Subcutaneous abdominal adipose tissue (tissue), 5 donors: ENCODE measurements at regions not wholly inside any gene's neighbourhood (a gene's known extent, or its start where the extent isn't known, plus 50 kb on each side); places are given as distances from the start of the nearest gene placed in this dataset.

ENCODE experiments used
- H3K27ac ChIP-seq: one replicate; pipeline ENCODE4 v1.7.0; 2013; ENCODE audit warnings: low read depth, mild to moderate bottlenecking, inconsistent platforms, low read length, moderate library complexity
- H3K27me3 ChIP-seq, 5 donors: one replicate each; pipeline ENCODE4 v1.7.0; 2013; ENCODE audit warnings: low read length in 5 of 5, inconsistent platforms in 1 of 5; ENCODE audit not compliant: control insufficient read depth in 5 of 5, insufficient read depth in 4 of 5
- H3K36me3 ChIP-seq, 5 donors: one replicate each; pipeline ENCODE4 v1.7.0; 2013; ENCODE audit warnings: low read length in 5 of 5; ENCODE audit not compliant: control insufficient read depth in 5 of 5, insufficient read depth in 5 of 5
- H3K4me1 ChIP-seq, 5 donors: one replicate each; pipeline ENCODE4 v1.7.0; 2013; ENCODE audit warnings: low read length in 5 of 5, mild to moderate bottlenecking in 3 of 5, moderate library complexity in 1 of 5; ENCODE audit not compliant: control insufficient read depth in 5 of 5, insufficient read depth in 5 of 5
- H3K4me3 ChIP-seq, 5 donors: one replicate each; pipeline ENCODE4 v1.7.0; 2013; ENCODE audit warnings: low read length in 5 of 5, low read depth in 1 of 5
- H3K9ac ChIP-seq, 5 donors: one replicate each; pipeline ENCODE4 v1.7.0; 2013; ENCODE audit warnings: low read length in 5 of 5, mild to moderate bottlenecking in 4 of 5, moderate library complexity in 3 of 5
- H3K9me3 ChIP-seq, 5 donors: one replicate each; pipeline ENCODE4 v1.7.0; 2013; ENCODE audit warnings: low read length in 5 of 5; ENCODE audit not compliant: control insufficient read depth in 5 of 5
- donor health status: healthy.
- donor health status: healthy.
- donor health status: healthy.
- donor health status: healthy.
- donor health status: healthy.

DNA sequence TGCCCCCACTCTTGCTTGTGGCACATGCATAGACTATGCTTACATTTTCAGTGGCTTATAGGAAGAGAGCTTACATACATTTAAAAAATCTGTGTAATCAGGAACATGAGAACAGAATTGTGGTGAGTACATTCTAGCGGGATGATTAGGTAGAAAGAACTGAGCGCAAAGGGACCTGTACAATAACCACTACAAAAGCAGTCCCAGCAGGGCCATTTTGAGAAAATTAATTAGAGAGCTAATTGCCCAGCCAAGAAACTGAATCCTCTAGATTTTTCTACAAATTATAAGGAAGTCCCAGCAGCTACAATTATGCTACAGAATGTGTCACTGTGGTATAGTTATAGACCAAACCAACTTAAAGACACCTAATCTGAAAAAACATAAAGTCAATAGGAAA lies 105.6 kb upstream of the TNFAIP3 start:
- H3K27ac ChIP-seq = no peak overlapping the region
- H3K9ac ChIP-seq = no peak overlapping the region
- H3K9me3 ChIP-seq = no peaks in the 10 kb centered on the region
- no peak overlapping the region for H3K4me3 ChIP-seq
- H3K36me3 ChIP-seq = no peaks in the 10 kb centered on the region
- H3K4me1 ChIP-seq = peaks cover 0 to 9% (median 0%) of the 10 kb centered on the region in 5 donors
- H3K27me3 ChIP-seq = no peaks in the 10 kb centered on the region

DNA sequence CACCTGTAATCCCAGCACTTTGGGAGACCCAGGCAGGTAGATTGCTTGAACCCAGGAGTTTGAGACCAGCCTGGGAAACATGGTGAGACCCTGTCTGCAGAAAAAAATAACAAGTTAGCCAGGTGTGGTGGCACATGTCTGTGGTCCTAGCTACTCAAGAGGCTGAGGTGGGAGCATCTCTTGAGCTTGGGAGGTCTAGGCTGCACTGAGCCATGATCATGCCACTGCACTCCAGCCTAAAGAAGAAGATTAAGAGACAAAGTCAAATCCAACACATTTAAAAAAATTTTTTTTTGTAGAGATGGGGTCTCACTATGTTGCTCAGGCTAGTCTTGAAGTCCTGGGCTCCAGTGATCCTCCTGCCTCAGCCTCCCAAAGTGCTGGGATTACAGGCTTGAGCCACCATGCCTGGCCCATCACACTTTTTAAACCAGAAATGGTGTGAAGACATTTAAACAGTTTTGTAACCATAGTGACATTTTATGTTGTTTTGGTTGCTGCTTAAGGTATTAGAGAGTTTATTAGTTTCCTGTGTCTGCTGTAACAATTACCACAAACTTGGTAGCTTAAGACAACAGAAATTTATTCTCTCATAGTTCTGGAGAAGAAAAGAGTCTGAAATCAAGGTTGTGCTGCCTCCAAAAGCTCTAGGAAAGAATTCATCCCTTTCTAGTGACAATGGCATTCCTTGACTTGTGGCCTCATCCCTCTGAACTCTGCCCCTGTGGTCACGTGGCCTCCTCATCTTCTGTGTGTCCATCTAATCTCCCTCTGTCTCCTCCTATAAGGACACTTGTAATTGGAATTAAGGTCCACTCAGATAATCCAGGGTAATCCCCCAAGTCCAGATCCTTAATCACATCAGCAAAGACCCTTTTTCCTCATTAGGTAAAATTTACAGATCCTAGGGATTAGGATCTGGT lies 104.6 kb upstream of the TNFAIP3 start:
- Histone ChIP-seq H3K27me3 (no peaks in the 10 kb centered on the region), H3K9ac (no peak overlapping the region), H3K9me3 (peaks cover 0 to 4% (median 0%) of the 10 kb centered on the region in 5 donors), H3K4me1 (peaks cover 0 to 9% (median 0%) of the 10 kb centered on the region in 5 donors), H3K27ac (no peak overlapping the region), H3K36me3 (no peaks in the 10 kb centered on the region), H3K4me3 (no peak overlapping the region)

DNA sequence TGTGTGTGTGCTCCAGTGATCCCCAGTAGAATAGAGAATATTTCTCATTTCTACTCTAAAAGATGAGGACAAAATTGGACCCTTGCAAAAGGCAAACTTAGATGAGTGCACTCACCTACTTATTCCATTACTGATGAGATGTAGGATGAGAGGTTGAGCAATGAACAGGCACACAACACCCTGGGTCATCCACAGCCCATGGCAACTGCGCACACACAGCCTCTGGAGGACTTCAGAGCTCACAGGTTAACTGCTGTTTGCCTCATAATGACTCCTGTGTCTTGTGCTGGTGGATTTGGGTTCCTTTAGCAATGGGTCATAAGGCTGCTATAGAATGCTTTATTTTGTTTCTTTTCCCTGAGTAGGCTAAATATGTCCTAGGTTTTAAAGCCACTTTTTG lies 103.6 kb upstream of the TNFAIP3 start:
- H3K9me3 ChIP-seq = peaks cover 0 to 4% (median 0%) of the 10 kb centered on the region in 5 donors
- H3K4me1 ChIP-seq = peaks cover 0 to 9% (median 0%) of the 10 kb centered on the region in 5 donors
- no peaks in the 10 kb centered on the region for H3K36me3 ChIP-seq
- no peak overlapping the region for H3K9ac ChIP-seq
- no peaks in the 10 kb centered on the region for H3K27me3 ChIP-seq
- H3K4me3 ChIP-seq = no peak overlapping the region
- no peak overlapping the region for H3K27ac ChIP-seq

DNA sequence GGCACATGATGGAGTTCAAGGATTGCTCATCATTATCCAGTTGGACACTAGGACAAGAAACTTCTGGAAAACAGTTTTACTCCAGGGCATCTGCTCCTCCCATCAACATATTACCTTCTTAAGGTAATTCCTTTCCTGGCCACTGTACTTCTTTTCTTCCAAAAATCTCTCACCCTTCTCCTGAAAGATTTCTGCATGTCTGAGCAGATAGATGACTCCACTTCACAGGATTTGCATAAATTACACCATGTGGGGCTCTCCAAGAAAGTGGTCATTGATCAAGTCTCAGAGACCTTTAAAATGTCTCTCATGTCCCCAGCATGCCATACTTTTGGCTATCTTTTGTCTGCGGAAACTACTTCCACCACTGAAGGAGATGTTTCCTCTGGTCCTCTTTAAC lies 103.2 kb upstream of the TNFAIP3 start:
- Histone ChIP-seq H3K4me1 (peaks cover 0 to 9% (median 0%) of the 10 kb centered on the region in 5 donors), H3K9ac (no peak overlapping the region), H3K9me3 (peaks cover 0 to 4% (median 0%) of the 10 kb centered on the region in 5 donors), H3K27ac (no peak overlapping the region), H3K27me3 (no peaks in the 10 kb centered on the region), H3K36me3 (no peaks in the 10 kb centered on the region), H3K4me3 (no peak overlapping the region)

DNA sequence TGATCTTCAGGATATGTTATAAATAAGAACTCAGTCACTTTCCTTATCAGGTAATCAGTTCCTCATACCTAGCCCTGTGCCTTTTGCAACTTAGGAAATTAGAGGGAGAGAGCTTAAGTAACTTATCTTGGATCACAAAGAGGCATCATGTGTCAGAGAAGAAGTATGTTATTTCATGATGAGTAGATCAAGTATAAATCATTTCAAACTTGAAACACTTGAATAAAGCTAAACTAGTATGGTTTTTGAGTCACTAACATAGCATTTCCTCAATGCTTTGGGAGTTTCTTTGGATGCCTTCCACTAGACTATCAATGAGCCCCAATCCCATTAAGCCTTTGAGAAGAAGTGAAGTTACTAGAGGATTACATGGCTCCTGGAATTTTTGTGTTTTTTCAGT lies 102.6 kb upstream of the TNFAIP3 start:
- Histone ChIP-seq H3K36me3 (no peaks in the 10 kb centered on the region), H3K27ac (no peak overlapping the region), H3K4me1 (peaks cover 0 to 9% (median 0%) of the 10 kb centered on the region in 5 donors), H3K9ac (no peak overlapping the region), H3K27me3 (no peaks in the 10 kb centered on the region), H3K9me3 (peaks cover 0 to 4% (median 0%) of the 10 kb centered on the region in 5 donors), H3K4me3 (no peak overlapping the region)

DNA sequence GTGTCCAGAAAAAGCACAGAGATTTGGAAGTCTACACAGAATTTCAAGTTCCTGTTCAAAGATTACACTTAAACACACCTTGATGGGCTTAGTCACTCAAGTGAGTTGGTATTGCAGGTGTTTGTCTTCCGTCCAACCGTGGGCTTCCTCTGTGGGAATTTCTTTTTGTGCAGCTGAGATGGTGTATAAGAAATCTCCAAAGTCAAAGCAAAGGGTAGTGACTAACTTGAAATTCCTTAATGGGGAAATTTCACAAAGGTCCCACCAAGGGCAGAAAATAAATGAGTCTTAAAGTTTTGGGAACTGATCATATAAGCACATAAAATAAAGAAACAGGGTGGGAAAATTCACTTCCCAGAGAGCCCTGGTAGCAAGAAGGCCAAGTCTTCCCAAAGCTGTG lies 102.0 kb upstream of the TNFAIP3 start:
- H3K4me1 ChIP-seq = peaks cover 0 to 9% (median 0%) of the 10 kb centered on the region in 5 donors
- no peak overlapping the region for H3K4me3 ChIP-seq
- peaks cover 0 to 4% (median 0%) of the 10 kb centered on the region in 5 donors for H3K9me3 ChIP-seq
- no peaks in the 10 kb centered on the region for H3K27me3 ChIP-seq
- no peak overlapping the region for H3K9ac ChIP-seq
- no peaks in the 10 kb centered on the region for H3K36me3 ChIP-seq
- H3K27ac ChIP-seq = no peak overlapping the region

DNA sequence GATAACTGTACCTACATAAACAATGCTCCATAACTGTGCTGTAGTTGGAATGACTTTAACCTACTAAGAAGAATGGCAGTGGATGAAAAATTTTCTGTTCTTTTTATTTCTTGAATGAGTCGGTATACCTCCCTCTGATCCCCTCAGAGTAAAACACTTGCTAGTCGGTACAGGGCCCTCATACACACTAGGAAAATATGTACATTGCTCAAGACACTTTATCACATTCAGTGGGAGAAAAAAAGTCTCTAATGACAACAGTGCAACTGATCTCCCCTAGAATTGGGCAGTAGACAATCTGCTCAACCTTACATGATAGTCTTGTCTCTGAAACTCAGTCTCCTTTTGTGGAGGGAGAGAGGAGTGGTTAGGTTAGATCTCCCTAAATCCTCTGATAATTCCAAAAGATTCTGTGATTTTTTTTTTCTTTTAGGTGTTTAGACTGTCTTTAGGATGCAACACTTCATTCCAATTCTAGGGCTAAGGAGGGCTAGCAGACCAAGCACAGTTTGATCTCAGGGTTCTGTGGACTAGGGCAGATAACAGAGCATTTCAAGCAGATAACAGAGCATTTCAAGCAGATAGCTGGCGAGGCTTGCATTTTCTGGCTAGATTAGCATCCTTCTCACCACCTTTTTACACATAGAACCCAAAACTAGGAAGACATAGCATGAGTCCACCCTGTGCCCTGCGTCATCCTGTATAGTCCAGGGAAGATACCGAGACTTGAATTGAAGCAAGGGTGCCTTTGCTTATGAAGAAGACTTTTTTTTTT lies 100.3 kb upstream of the TNFAIP3 start:
- no peak overlapping the region for H3K4me3 ChIP-seq
- H3K36me3 ChIP-seq = no peaks in the 10 kb centered on the region
- H3K9me3 ChIP-seq = peaks cover 0 to 4% (median 0%) of the 10 kb centered on the region in 5 donors
- H3K27ac ChIP-seq = no peak overlapping the region
- H3K27me3 ChIP-seq = no peaks in the 10 kb centered on the region
- H3K4me1 ChIP-seq = no peaks in the 10 kb centered on the region
- H3K9ac ChIP-seq = no peak overlapping the region

DNA sequence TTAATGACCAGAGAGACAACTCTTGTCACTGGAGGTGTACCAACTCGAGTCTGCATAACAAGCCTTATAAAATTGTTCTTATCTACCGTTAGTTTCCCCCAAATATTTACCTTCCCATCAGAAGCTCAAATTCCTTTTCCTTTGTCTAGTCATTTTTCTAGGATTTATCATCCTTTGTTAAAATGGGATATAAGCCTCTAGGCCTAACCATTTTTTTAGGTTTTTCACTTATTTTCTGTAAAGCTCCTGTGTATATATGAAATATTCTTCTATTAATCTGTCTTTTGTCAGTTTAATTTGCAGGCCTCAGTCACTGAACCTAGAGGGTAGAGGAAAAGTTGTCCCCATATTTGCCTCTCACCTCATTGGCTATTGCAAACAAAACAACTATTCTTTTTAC lies 99.6 kb upstream of the TNFAIP3 start:
- Histone ChIP-seq H3K27ac (no peak overlapping the region), H3K9me3 (peaks cover 0 to 4% (median 0%) of the 10 kb centered on the region in 5 donors), H3K9ac (no peak overlapping the region), H3K27me3 (no peaks in the 10 kb centered on the region), H3K4me3 (no peak overlapping the region), H3K4me1 (no peaks in the 10 kb centered on the region), H3K36me3 (no peaks in the 10 kb centered on the region)

DNA sequence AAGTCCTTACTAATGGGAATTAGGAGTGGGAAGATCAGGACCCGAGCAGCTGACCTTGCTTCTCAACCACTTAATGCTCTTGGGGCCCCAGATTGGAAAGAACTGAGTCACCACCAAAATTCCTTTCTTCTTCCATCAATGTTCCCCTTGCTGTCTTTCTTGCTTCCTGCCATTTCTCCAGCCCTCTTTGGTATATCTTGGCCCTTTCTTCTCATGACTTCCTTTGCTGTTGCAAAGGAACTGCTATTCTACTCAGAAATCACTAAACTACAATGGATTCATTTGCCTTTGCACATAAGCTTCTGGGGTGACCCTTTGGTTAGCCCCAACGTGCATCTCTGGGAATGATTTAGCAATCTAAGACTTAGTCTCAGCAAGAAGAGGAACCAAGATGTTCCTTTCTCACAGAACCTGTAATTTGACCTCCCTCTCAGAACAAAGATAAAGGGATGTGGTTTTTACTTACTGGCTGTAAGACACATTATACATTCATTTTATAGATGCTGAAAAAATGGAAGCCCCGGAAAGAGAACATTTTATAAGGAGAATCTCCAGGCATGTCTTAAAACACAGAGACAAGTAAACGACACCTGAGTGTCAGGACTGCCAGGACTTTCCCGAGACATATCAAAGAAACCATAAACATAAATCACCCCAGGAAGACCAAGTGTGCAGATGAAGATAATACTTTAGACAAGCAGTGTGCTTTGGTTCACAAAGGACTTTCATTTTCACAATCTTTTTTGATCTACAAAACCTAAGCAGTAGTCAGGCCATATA lies 99.0 kb upstream of the TNFAIP3 start:
- H3K27ac ChIP-seq = no peak overlapping the region
- no peaks in the 10 kb centered on the region for H3K36me3 ChIP-seq
- no peaks in the 10 kb centered on the region for H3K4me1 ChIP-seq
- H3K27me3 ChIP-seq = no peaks in the 10 kb centered on the region
- H3K9ac ChIP-seq = no peak overlapping the region
- no peak overlapping the region for H3K4me3 ChIP-seq
- peaks cover 0 to 4% (median 0%) of the 10 kb centered on the region in 5 donors for H3K9me3 ChIP-seq
